CD14-positive monocyte (primary cell): ENCODE measurements at regions not wholly inside any gene's neighbourhood (a gene's known extent, or its start where the extent isn't known, plus 50 kb on each side); places are given as distances from the start of the nearest gene placed in this dataset.

Source experiments
- DNase-seq, 3 donors: peaks; one replicate each; pipeline ENCODE4 v3.0.0-alpha.2; 2011 to 2022
- H2AFZ ChIP-seq: 2 replicates; pipeline ENCODE4 v1.6.0; 2012; ENCODE audit warnings: mild to moderate bottlenecking, low read depth, low read length, inconsistent platforms; ENCODE audit not compliant: insufficient read depth, poor library complexity, severe bottlenecking
- H3K27ac ChIP-seq, 2 donors: 1 replicate in 1 of 2; 2 replicates in 1 of 2; pipeline ENCODE4 v1.5.1; 2012 to 2013; ENCODE audit warnings: low read length in 2 of 2, control low read depth in 1 of 2, inconsistent platforms in 1 of 2, low read depth in 1 of 2, mild to moderate bottlenecking in 1 of 2
- H3K27me3 ChIP-seq, 2 donors: one replicate each; pipeline versions ENCODE4 v1.6.0 to v1.6.1; 2011 to 2013; ENCODE audit warnings: low read length in 2 of 2; ENCODE audit not compliant: control insufficient read depth in 2 of 2, insufficient read depth in 2 of 2
- H3K36me3 ChIP-seq, 2 donors: replicated peaks in 1 of 2; 1 replicate in 1 of 2; 2 replicates in 1 of 2; pipeline versions ENCODE4 v1.5.1 to v1.6.1; 2012 to 2013; ENCODE audit warnings: low read length in 2 of 2, control low read depth in 1 of 2, inconsistent platforms in 1 of 2, mild to moderate bottlenecking in 1 of 2; ENCODE audit not compliant: insufficient read depth in 2 of 2, control insufficient read depth in 1 of 2
- H3K4me1 ChIP-seq, 2 donors: 1 replicate in 1 of 2; 2 replicates in 1 of 2; pipeline versions ENCODE4 v1.5.1 to v1.6.1; 2012 to 2013; ENCODE audit warnings: low read length in 2 of 2, control low read depth in 1 of 2, inconsistent platforms in 1 of 2, mild to moderate bottlenecking in 1 of 2, moderate library complexity in 1 of 2; ENCODE audit not compliant: insufficient read depth in 2 of 2, control insufficient read depth in 1 of 2
- H3K4me2 ChIP-seq: replicated peaks from 2 replicates; pipeline ENCODE3; 2012; ENCODE audit warnings: low read length, moderate library complexity, mild to moderate bottlenecking; ENCODE audit not compliant: poor library complexity, severe bottlenecking; ENCODE audit errors: extremely low read depth
- H3K4me3 ChIP-seq, 3 experiments: fragments of 200-600 bp in 1 of 3; sonication (generic) in 1 of 3; replicated peaks in 1 of 3; 1 replicate in 2 of 3; 2 replicates in 1 of 3; pipeline ENCODE4 v1.5.1; 2011 to 2013; ENCODE audit warnings: low read length in 3 of 3, mild to moderate bottlenecking in 3 of 3, control low read depth in 2 of 3, low read depth in 2 of 3, inconsistent platforms in 1 of 3, moderate library complexity in 1 of 3
- H3K79me2 ChIP-seq: 2 replicates; pipeline ENCODE4 v1.6.0; 2012; ENCODE audit warnings: mild to moderate bottlenecking, control low read depth, inconsistent platforms, low read length, moderate library complexity; ENCODE audit not compliant: insufficient read depth
- H3K9ac ChIP-seq: 2 replicates; pipeline ENCODE4 v1.6.0; 2017; ENCODE audit warnings: low read length, mild to moderate bottlenecking; ENCODE audit not compliant: insufficient read depth, poor library complexity, severe bottlenecking
- H3K9me3 ChIP-seq, 2 donors: replicated peaks in 1 of 2; 1 replicate in 1 of 2; 2 replicates in 1 of 2; pipeline versions ENCODE4 v1.5.1 to v1.6.1; 2012 to 2013; ENCODE audit warnings: low read length in 2 of 2, control low read depth in 1 of 2; ENCODE audit not compliant: control insufficient read depth in 1 of 2, insufficient read depth in 1 of 2
- H4K20me1 ChIP-seq: 2 replicates; pipeline ENCODE4 v1.6.0; 2012; ENCODE audit warnings: mild to moderate bottlenecking, low read length, control low read depth, moderate library complexity; ENCODE audit not compliant: insufficient read depth
- H3K27ac Mint-ChIP-seq, 7 donors: one replicate each; pipeline ENCODE4 v1.8.0; 2020; ENCODE audit warnings: mild to moderate bottlenecking in 7 of 7, mixed read lengths in 7 of 7, moderate library complexity in 6 of 7, inconsistent platforms in 2 of 7
- H3K27me3 Mint-ChIP-seq, 3 donors: one replicate each; pipeline ENCODE4 v1.8.0; 2021 to 2022; ENCODE audit warnings: low read depth in 3 of 3, mild to moderate bottlenecking in 3 of 3, mixed read lengths in 3 of 3, moderate library complexity in 3 of 3, inconsistent platforms in 1 of 3
- H3K36me3 Mint-ChIP-seq, 2 donors: one replicate each; pipeline ENCODE4 v1.8.0; 2020; ENCODE audit warnings: mixed read lengths in 2 of 2, inconsistent platforms in 1 of 2, mild to moderate bottlenecking in 1 of 2
- H3K4me1 Mint-ChIP-seq: one replicate; pipeline ENCODE4 v1.8.0; 2020; ENCODE audit warnings: mild to moderate bottlenecking, mixed read lengths
- H3K4me3 Mint-ChIP-seq, 2 donors: one replicate each; pipeline ENCODE4 v1.8.0; 2020; ENCODE audit warnings: mild to moderate bottlenecking in 2 of 2, mixed read lengths in 2 of 2, moderate library complexity in 1 of 2
- H3K9me3 Mint-ChIP-seq, 7 donors: one replicate each; pipeline ENCODE4 v1.8.0; 2020 to 2022; ENCODE audit warnings: mixed read lengths in 7 of 7, mild to moderate bottlenecking in 6 of 7, moderate library complexity in 6 of 7, inconsistent platforms in 2 of 7
- WGBS: methylation state at CpG from one replicate; pipeline ENCODE4 v1.1.5; 2013; ENCODE audit warnings: missing lambda C conversion rate; ENCODE audit not compliant: insufficient coverage; 5-methylcytosine and 5-hydroxymethylcytosine counted together
- intact Hi-C, 2 donors: fragments of 100-400 bp; cut with micrococcal nuclease; formaldehyde crosslinking; loops; one replicate each; pipeline versions ENCODE4 v1.15.0 to v1.15.1; 2023
- TF ChIP-seq, protein P1 (sequence below): fragments of 200-600 bp; IDR thresholded peaks from one replicate; pipeline ENCODE4 v1.8.0; 2022; ENCODE audit warnings: antibody characterized with exemption, mild to moderate bottlenecking

DNA sequence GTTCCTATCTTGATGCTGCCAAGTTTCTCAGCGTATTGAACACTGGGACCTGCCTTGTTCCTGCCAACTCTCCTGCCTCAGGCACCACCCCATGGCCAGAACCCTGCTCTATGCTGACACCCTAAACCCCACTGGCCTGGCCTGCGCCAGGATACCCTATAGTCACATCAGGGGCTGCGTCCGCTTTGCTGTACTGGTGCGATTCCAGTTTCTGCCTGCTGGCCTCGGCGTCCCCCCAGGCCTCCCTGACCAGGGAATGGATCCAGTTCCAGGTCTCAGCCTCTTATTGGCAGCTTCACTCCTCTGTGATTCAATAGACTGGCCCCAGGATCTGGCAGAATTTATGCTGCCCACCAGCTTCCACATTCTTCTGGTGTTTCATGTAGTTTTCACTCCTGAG is 55.0 kb downstream of the GPR6 start:
- intact Hi-C loops, result loop anchor here in 1 of 2 donors (10.0 kb wide), 1 partner anchor 362 kb away; no protein-coding TSS in a partner anchor
- Mint-ChIP-seq H3K9me3 (no peaks in the 10 kb centered on the region), H3K36me3 (no peaks in the 10 kb centered on the region), H3K27me3 (peaks cover 0 to 6% (median 4%) of the 10 kb centered on the region in 3 donors), H3K4me3 (no peak overlapping the region), H3K4me1 (no peaks in the 10 kb centered on the region), H3K27ac (peak overlapping the region in 1 of 7 donors; percentile 24)
- no peaks in the 10 kb centered on the region for H3K27me3 ChIP-seq
- H3K4me3 ChIP-seq, result no peak overlapping the region
- no peaks in the 10 kb centered on the region for H3K79me2 ChIP-seq
- no peak overlapping the region for H3K27ac ChIP-seq
- no peak overlapping the region for H3K9ac ChIP-seq
- TF ChIP-seq, protein P1, sequence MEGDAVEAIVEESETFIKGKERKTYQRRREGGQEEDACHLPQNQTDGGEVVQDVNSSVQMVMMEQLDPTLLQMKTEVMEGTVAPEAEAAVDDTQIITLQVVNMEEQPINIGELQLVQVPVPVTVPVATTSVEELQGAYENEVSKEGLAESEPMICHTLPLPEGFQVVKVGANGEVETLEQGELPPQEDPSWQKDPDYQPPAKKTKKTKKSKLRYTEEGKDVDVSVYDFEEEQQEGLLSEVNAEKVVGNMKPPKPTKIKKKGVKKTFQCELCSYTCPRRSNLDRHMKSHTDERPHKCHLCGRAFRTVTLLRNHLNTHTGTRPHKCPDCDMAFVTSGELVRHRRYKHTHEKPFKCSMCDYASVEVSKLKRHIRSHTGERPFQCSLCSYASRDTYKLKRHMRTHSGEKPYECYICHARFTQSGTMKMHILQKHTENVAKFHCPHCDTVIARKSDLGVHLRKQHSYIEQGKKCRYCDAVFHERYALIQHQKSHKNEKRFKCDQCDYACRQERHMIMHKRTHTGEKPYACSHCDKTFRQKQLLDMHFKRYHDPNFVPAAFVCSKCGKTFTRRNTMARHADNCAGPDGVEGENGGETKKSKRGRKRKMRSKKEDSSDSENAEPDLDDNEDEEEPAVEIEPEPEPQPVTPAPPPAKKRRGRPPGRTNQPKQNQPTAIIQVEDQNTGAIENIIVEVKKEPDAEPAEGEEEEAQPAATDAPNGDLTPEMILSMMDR, result no peak
- no peak overlapping the region for H3K4me2 ChIP-seq
- DNase-seq, result no peak
- no peaks in the 10 kb centered on the region for H3K36me3 ChIP-seq
- no peak overlapping the region for H2AFZ ChIP-seq
- WGBS, result 97% methylated on average over 7 of the region's 7 CpGs
- H4K20me1 ChIP-seq, result no peaks in the 10 kb centered on the region
- no peaks in the 10 kb centered on the region for H3K4me1 ChIP-seq
- no peaks in the 10 kb centered on the region for H3K9me3 ChIP-seq

- Mint-ChIP-seq H3K27ac (no peak overlapping the region), H3K9me3 (no peaks in the 10 kb centered on the region), H3K4me3 (no peak overlapping the region), H3K4me1 (no peaks in the 10 kb centered on the region), H3K36me3 (no peaks in the 10 kb centered on the region), H3K27me3 (peaks cover 0 to 6% (median 5%) of the 10 kb centered on the region in 3 donors)
- WGBS, result 94% methylated on average over 10 of the region's 10 CpGs
- H2AFZ ChIP-seq, result no peak overlapping the region
- no peak overlapping the region for H3K4me3 ChIP-seq
- TF ChIP-seq, protein P1, result no peak
- no peak overlapping the region for H3K27ac ChIP-seq
- H3K27me3 ChIP-seq, result no peaks in the 10 kb centered on the region
- intact Hi-C loops, result loop anchor here in 1 of 2 donors (10.0 kb wide), 1 partner anchor 361 kb away; no protein-coding TSS in a partner anchor
- DNase-seq, result no peak
- no peaks in the 10 kb centered on the region for H3K36me3 ChIP-seq
- H3K9me3 ChIP-seq, result no peaks in the 10 kb centered on the region
- H3K9ac ChIP-seq, result no peak overlapping the region
- H4K20me1 ChIP-seq, result no peaks in the 10 kb centered on the region
- H3K79me2 ChIP-seq, result no peaks in the 10 kb centered on the region
- H3K4me2 ChIP-seq, result no peak overlapping the region
- H3K4me1 ChIP-seq, result peaks cover 0 to 2% of the 10 kb centered on the region in 2 donors
Measured at GRCh38 chr6:110033749-110034666, 55.9 kb downstream of the GPR6 start.
